WTC11 (cell line): ENCODE measurements at regions not wholly inside any gene's neighbourhood (a gene's known extent, or its start where the extent isn't known, plus 50 kb on each side); places are given as distances from the start of the nearest gene placed in this dataset.

ENCODE experiments used
- ATAC-seq: fragments of 200-7000 bp; cut with Tn5 transposase; 2 replicates; pipeline ENCODE4 v1.10.0; 2021; ENCODE audit warnings: mild to moderate bottlenecking, moderate library complexity
- CTCF ChIA-PET: fragments of 300-600 bp; sonication (Branson Sonifier 250); formaldehyde crosslinking; loops from one replicate; lab custom pipeline; 2021; ENCODE audit warnings: antibody characterized with exemption; lab: Charles Lee
- POLR2A ChIA-PET: fragments of 350-600 bp; sonication (Branson Sonifier 250); formaldehyde crosslinking; loops from one replicate; lab custom pipeline; 2021; ENCODE audit warnings: antibody characterized with exemption; lab: Charles Lee
- DNase-seq: peaks from one replicate; pipeline ENCODE4 v3.0.0; 2021; ENCODE audit warnings: low spot score
- H3K27ac Mint-ChIP-seq: 2 replicates; pipeline ENCODE4 v1.8.0; 2021; ENCODE audit warnings: mixed read lengths
- H3K27me3 Mint-ChIP-seq: 2 replicates; pipeline ENCODE4 v1.8.0; 2021; ENCODE audit warnings: low read depth, mild to moderate bottlenecking, moderate library complexity, mixed read lengths
- H3K36me3 Mint-ChIP-seq: 2 replicates; pipeline ENCODE4 v1.8.0; 2021; ENCODE audit warnings: mixed read lengths
- H3K4me1 Mint-ChIP-seq: 2 replicates; pipeline ENCODE4 v1.8.0; 2022; ENCODE audit warnings: mixed read lengths
- H3K4me3 Mint-ChIP-seq: 2 replicates; pipeline ENCODE4 v1.8.0; 2021; ENCODE audit warnings: mild to moderate bottlenecking, moderate library complexity, mixed read lengths
- H3K9me3 Mint-ChIP-seq: 2 replicates; pipeline ENCODE4 v1.8.0; 2021; ENCODE audit warnings: mixed read lengths
- ATF3 ChIP-seq: sonication (generic); formaldehyde crosslinking; conservative IDR thresholded peaks from 2 replicates; pipeline ENCODE4 v1.8.1; 2022; ENCODE audit warnings: mild to moderate bottlenecking, missing genetic modification reagents
- ATF6 ChIP-seq: sonication (generic); formaldehyde crosslinking; IDR thresholded peaks from 2 replicates; pipeline ENCODE4 v1.8.1; 2023; ENCODE audit warnings: mild to moderate bottlenecking, missing genetic modification reagents
- CDX4 ChIP-seq: fragments of 250-450 bp; sonication (Bioruptor Pico); IDR thresholded peaks from 2 replicates; pipeline ENCODE4 v1.9.0; 2021; ENCODE audit warnings: moderate library complexity, mild to moderate bottlenecking, inconsistent platforms, borderline replicate concordance
- CTCF ChIP-seq: fragments of 200-600 bp; IDR thresholded peaks from 2 replicates; pipeline ENCODE4 v1.8.0; 2022; ENCODE audit warnings: antibody characterized with exemption
- E2F4 ChIP-seq: sonication (generic); formaldehyde crosslinking; IDR thresholded peaks from 2 replicates; pipeline ENCODE4 v1.8.1; 2022; ENCODE audit warnings: low read depth, mild to moderate bottlenecking, moderate library complexity, missing genetic modification reagents, borderline replicate concordance
- ETV6 ChIP-seq: sonication (generic); formaldehyde crosslinking; IDR thresholded peaks from 2 replicates; pipeline ENCODE4 v1.8.1; 2022; ENCODE audit warnings: mild to moderate bottlenecking, missing genetic modification reagents
- FOXJ3 ChIP-seq: sonication (generic); formaldehyde crosslinking; IDR thresholded peaks from 2 replicates; pipeline ENCODE4 v1.9.0; 2021; ENCODE audit warnings: missing genetic modification reagents, mild to moderate bottlenecking, borderline replicate concordance
- FOXP4 ChIP-seq: sonication (generic); formaldehyde crosslinking; IDR thresholded peaks from 2 replicates; pipeline ENCODE4 v1.8.0; 2022; ENCODE audit warnings: mild to moderate bottlenecking, missing genetic modification reagents
- IRF1 ChIP-seq: sonication (generic); formaldehyde crosslinking; IDR thresholded peaks from 2 replicates; pipeline ENCODE4 v1.8.0; 2023; ENCODE audit warnings: missing genetic modification reagents
- IRF2 ChIP-seq: sonication (generic); formaldehyde crosslinking; IDR thresholded peaks from 2 replicates; pipeline ENCODE4 v1.8.0; 2022; ENCODE audit warnings: low read depth, missing genetic modification reagents, borderline replicate concordance
- KAT7 ChIP-seq: sonication (generic); formaldehyde crosslinking; IDR thresholded peaks from 2 replicates; pipeline ENCODE4 v1.8.1; 2023; ENCODE audit warnings: missing genetic modification reagents, mild to moderate bottlenecking, borderline replicate concordance
- MXD4 ChIP-seq: fragments of 250-450 bp; sonication (Bioruptor Pico); IDR thresholded peaks from 2 replicates; pipeline ENCODE4 v1.8.0; 2021; ENCODE audit warnings: mild to moderate bottlenecking, moderate library complexity, borderline replicate concordance
- MYBL2 ChIP-seq: sonication (generic); formaldehyde crosslinking; IDR thresholded peaks from 2 replicates; pipeline ENCODE4 v1.8.1; 2023; ENCODE audit warnings: mild to moderate bottlenecking, moderate library complexity, missing genetic modification reagents
- NFYB ChIP-seq: sonication (generic); formaldehyde crosslinking; conservative IDR thresholded peaks from 2 replicates; pipeline ENCODE4 v1.8.0; 2022; ENCODE audit warnings: low read depth, missing genetic modification reagents
- NR1H2 ChIP-seq: sonication (generic); formaldehyde crosslinking; IDR thresholded peaks from 2 replicates; pipeline ENCODE4 v1.9.0; 2021; ENCODE audit warnings: mild to moderate bottlenecking, moderate library complexity, missing genetic modification reagents
- NR2C2 ChIP-seq: sonication (generic); formaldehyde crosslinking; IDR thresholded peaks from 2 replicates; pipeline ENCODE4 v1.8.0; 2022; ENCODE audit warnings: mild to moderate bottlenecking, missing genetic modification reagents
- SMAD3 ChIP-seq: sonication (generic); formaldehyde crosslinking; IDR thresholded peaks from 2 replicates; pipeline ENCODE4 v1.8.0; 2022; ENCODE audit warnings: missing genetic modification reagents, mild to moderate bottlenecking, borderline replicate concordance
- SOX15 ChIP-seq: fragments of 250-450 bp; sonication (Bioruptor Pico); IDR thresholded peaks from 2 replicates; pipeline ENCODE4 v1.9.0; 2021; ENCODE audit warnings: mild to moderate bottlenecking
- TP53 ChIP-seq: sonication (generic); formaldehyde crosslinking; IDR thresholded peaks from 2 replicates; pipeline ENCODE4 v1.8.1; 2023; ENCODE audit warnings: mild to moderate bottlenecking, missing genetic modification reagents
- ZBTB21 ChIP-seq: sonication (generic); formaldehyde crosslinking; IDR thresholded peaks from 2 replicates; pipeline ENCODE4 v1.8.1; 2023; ENCODE audit warnings: mild to moderate bottlenecking, missing genetic modification reagents, borderline replicate concordance
- ZNF121 ChIP-seq: sonication (generic); formaldehyde crosslinking; IDR thresholded peaks from 2 replicates; pipeline ENCODE4 v1.8.0; 2023; ENCODE audit warnings: missing genetic modification reagents
- ZNF232 ChIP-seq: sonication (generic); formaldehyde crosslinking; IDR thresholded peaks from 2 replicates; pipeline ENCODE4 v1.8.0; 2022; ENCODE audit warnings: mild to moderate bottlenecking, missing genetic modification reagents
- ZNF532 ChIP-seq: fragments of 250-450 bp; sonication (Bioruptor Pico); IDR thresholded peaks from 2 replicates; pipeline ENCODE4 v1.9.0; 2021; ENCODE audit warnings: mild to moderate bottlenecking, borderline replicate concordance

- TF ChIP-seq FOXP4 (CRISPR knock-in tag) (no peak), SOX15 (CRISPR knock-in tag) (no peak), CDX4 (CRISPR knock-in tag) (no peak), ZNF232 (CRISPR knock-in tag) (no peak), ZNF532 (CRISPR knock-in tag) (no peak)
Observed at GRCh38 chr1:4395676-4396075, 258.7 kb upstream of the AJAP1 start (continued).

- POLR2A ChIA-PET = no interaction called here
- CTCF ChIA-PET = no interaction called here
- H3K36me3 Mint-ChIP-seq = peaks cover 94% of the 10 kb centered on the region
- H3K9me3 Mint-ChIP-seq = peaks cover 93% of the 10 kb centered on the region
- H3K27ac Mint-ChIP-seq = no peak overlapping the region
- H3K4me3 Mint-ChIP-seq = no peak overlapping the region
- H3K4me1 Mint-ChIP-seq = no peaks in the 10 kb centered on the region
- ATAC-seq = no peak
- DNase-seq = no peak
- no peaks in the 10 kb centered on the region; the same call in none of the 2 replicates for H3K27me3 Mint-ChIP-seq
- TF ChIP-seq ATF6 (no peak), KAT7 (CRISPR knock-in tag) (no peak), CTCF (no peak), IRF1 (CRISPR knock-in tag) (no peak), MYBL2 (CRISPR knock-in tag) (no peak), NFYB (CRISPR knock-in tag) (no peak), SMAD3 (CRISPR knock-in tag) (no peak), TP53 (CRISPR knock-in tag) (no peak), MXD4 (CRISPR knock-in tag) (no peak), ETV6 (no peak), FOXJ3 (CRISPR knock-in tag) (no peak), E2F4 (CRISPR knock-in tag) (no peak), IRF2 (CRISPR knock-in tag) (no peak), NR2C2 (no peak), ZNF121 (no peak), ZBTB21 (CRISPR knock-in tag) (no peak), ATF3 (CRISPR knock-in tag) (no peak), SOX15 (CRISPR knock-in tag) (no peak), NR1H2 (CRISPR knock-in tag) (no peak)
Observed at GRCh38 chr1:4396551-4396950, 257.9 kb upstream of the AJAP1 start.
